ENCODE measurements at regions not wholly inside any gene's neighbourhood (a gene's known extent, or its start where the extent isn't known, plus 50 kb on each side); places are given as distances from the start of the nearest gene placed in this dataset.

DNA sequence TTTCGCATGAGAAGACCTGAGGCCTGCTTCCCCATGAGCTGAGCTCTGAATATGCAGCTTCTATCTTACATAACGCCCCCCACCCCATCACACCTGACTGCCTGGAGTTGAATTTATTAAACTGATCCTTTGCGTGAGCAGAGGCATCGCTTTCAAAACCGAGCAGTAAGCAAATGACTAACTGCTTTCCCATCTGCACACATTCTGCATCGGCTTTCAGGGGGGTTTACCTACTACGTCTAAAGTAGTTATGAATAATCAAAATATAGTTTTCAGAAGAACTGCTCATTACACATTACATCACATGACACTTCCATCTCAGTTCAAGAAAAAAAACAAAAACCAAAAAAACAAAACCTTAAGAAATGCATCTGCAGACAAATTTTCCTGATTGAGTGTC, 54.7 kb upstream of the EGR2 start:
- Histone ChIP-seq H3K27me3 (no peaks in the 10 kb centered on the region), H3K27ac (no peak overlapping the region), H3K36me3 (no peaks in the 10 kb centered on the region), H3K4me3 (no peak overlapping the region), H3K4me1 (no peaks in the 10 kb centered on the region), H3K9me3 (no peaks in the 10 kb centered on the region)
- TF ChIP-seq, protein P1, sequence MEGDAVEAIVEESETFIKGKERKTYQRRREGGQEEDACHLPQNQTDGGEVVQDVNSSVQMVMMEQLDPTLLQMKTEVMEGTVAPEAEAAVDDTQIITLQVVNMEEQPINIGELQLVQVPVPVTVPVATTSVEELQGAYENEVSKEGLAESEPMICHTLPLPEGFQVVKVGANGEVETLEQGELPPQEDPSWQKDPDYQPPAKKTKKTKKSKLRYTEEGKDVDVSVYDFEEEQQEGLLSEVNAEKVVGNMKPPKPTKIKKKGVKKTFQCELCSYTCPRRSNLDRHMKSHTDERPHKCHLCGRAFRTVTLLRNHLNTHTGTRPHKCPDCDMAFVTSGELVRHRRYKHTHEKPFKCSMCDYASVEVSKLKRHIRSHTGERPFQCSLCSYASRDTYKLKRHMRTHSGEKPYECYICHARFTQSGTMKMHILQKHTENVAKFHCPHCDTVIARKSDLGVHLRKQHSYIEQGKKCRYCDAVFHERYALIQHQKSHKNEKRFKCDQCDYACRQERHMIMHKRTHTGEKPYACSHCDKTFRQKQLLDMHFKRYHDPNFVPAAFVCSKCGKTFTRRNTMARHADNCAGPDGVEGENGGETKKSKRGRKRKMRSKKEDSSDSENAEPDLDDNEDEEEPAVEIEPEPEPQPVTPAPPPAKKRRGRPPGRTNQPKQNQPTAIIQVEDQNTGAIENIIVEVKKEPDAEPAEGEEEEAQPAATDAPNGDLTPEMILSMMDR (IDR thresholded peaks at IDR 0.05): no peak
- no peak for DNase-seq
- intact Hi-C loops (cut with DNase I; ENCODE audit: low total_unique reads): no loop called here

DNA sequence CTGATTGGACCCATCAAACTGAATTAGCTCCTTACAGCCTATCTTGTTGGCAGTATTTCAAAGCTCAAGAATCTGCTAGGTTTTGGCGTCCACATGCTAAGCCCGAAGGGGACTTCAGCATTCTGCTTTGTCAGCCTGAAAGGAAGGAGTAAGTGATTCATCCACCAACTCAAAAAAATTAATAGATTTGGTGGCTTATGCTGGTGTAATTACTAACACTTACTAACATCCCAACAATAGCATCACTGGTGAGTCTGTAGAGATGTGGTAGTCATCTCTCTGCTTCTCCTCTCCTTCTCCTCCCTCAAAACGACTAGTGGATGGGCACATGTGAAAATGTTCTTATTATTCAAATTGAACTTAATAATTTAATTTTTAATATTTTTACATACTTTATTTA, 53.8 kb upstream of the EGR2 start:
- Histone ChIP-seq H3K4me3 (no peak overlapping the region), H3K27ac (no peak overlapping the region), H3K4me1 (no peaks in the 10 kb centered on the region), H3K36me3 (no peaks in the 10 kb centered on the region), H3K27me3 (no peaks in the 10 kb centered on the region), H3K9me3 (no peaks in the 10 kb centered on the region)
- intact Hi-C loops (cut with DNase I; ENCODE audit: low total_unique reads): no loop called here
- DNase-seq: no peak
- TF ChIP-seq, protein P1 (IDR thresholded peaks at IDR 0.05): no peak

DNA sequence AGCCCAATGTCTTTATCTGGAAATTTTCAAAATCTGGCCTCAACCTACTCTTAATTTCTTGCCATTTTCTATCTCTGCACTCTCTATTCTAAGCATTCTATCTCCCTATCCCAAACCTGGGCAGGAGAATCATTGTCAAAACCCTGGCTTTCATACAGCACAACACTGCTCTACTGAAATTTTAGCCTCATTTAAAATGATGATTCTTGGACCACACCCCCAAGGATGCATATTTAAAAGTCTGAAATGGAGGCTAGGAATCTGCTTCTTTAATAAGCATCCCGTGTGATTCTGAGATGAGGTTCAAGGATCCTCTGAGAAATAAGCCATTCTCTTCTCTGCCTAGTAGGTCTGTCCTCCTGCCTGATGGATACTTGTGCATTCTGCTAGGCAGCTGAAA, 50.8 kb upstream of the EGR2 start:
- Histone ChIP-seq H3K36me3 (no peaks in the 10 kb centered on the region), H3K4me3 (no peak overlapping the region), H3K27ac (no peak overlapping the region), H3K9me3 (no peaks in the 10 kb centered on the region), H3K4me1 (no peaks in the 10 kb centered on the region), H3K27me3 (no peaks in the 10 kb centered on the region)
- TF ChIP-seq, protein P1 (IDR thresholded peaks at IDR 0.05): no peak
- intact Hi-C loops (cut with DNase I; ENCODE audit: low total_unique reads): no loop called here
- DNase-seq: no peak

DNA sequence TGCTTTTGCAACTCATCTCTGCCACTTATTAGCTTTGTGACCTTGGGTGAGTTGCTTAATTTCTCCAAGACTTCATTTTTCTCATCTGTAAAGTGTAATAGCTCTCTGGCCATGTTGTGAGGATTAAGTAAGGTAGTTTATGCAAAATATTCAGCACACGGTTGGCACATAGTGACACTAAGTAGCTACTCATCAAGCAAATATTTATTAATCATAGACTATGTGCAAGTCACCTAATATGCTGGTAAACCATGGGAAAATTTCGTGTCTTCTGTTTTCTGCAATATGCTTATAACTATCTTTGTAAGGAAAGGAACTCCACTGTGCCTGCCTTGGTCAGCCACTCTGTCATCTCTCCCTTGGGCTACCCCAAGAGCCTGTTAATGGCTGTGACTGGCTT, 50.3 kb upstream of the EGR2 start:
- Histone ChIP-seq H3K4me3 (no peak overlapping the region), H3K4me1 (no peaks in the 10 kb centered on the region), H3K27me3 (no peaks in the 10 kb centered on the region), H3K27ac (no peak overlapping the region), H3K36me3 (no peaks in the 10 kb centered on the region), H3K9me3 (no peaks in the 10 kb centered on the region)
- TF ChIP-seq, protein P1 (IDR thresholded peaks at IDR 0.05): no peak
- intact Hi-C loops (cut with DNase I; ENCODE audit: low total_unique reads): no loop called here
- no peak for DNase-seq

Measured in tibial artery (tissue), 4 donors.